ENCODE measurements at regions not wholly inside any gene's neighbourhood (a gene's known extent, or its start where the extent isn't known, plus 50 kb on each side); places are given as distances from the start of the nearest gene placed in this dataset.
A peak's percentile ranks its signal among the peaks of the same experiment; 100 is the strongest.

- H3K36me3 Mint-ChIP-seq (ENCODE audit: low read depth, unreplicated experiment), result no peaks in the 10 kb centered on the region
- H3K4me3 Mint-ChIP-seq (ENCODE audit: unreplicated experiment), result no peak overlapping the region
- H3K9me3 Mint-ChIP-seq (ENCODE audit: unreplicated experiment), result no peaks in the 10 kb centered on the region
- H3K27me3 Mint-ChIP-seq (ENCODE audit: unreplicated experiment), result peaks cover 1% of the 10 kb centered on the region
- DNase-seq (ENCODE audit: low spot score), result no peak
- peaks cover 3% of the 10 kb centered on the region for H3K4me1 Mint-ChIP-seq (ENCODE audit: unreplicated experiment)
- TF ChIP-seq CTCF (IDR thresholded peaks at IDR 0.05; ENCODE audit: unreplicated experiment), result no peak
- no peak overlapping the region for H3K27ac Mint-ChIP-seq (ENCODE audit: unreplicated experiment)
These were observed 119.0 kb upstream of the WDR17 start for GRCh38 chr4:175946472-175947116.

- no peak overlapping the region for H3K4me3 Mint-ChIP-seq (ENCODE audit: unreplicated experiment)
- no peaks in the 10 kb centered on the region for H3K36me3 Mint-ChIP-seq (ENCODE audit: low read depth, unreplicated experiment)
- H3K27ac Mint-ChIP-seq (ENCODE audit: unreplicated experiment), result no peak overlapping the region
- H3K27me3 Mint-ChIP-seq (ENCODE audit: unreplicated experiment), result peaks cover 1% of the 10 kb centered on the region
- DNase-seq (ENCODE audit: low spot score), result no peak
- peaks cover 3% of the 10 kb centered on the region for H3K4me1 Mint-ChIP-seq (ENCODE audit: unreplicated experiment)
- no peaks in the 10 kb centered on the region for H3K9me3 Mint-ChIP-seq (ENCODE audit: unreplicated experiment)
- peak; percentile 97 for TF ChIP-seq CTCF (IDR thresholded peaks at IDR 0.05; ENCODE audit: unreplicated experiment)
These were observed 118.4 kb upstream of the WDR17 start for GRCh38 chr4:175947117-175947722.

- Mint-ChIP-seq H3K9me3 (ENCODE audit: unreplicated experiment) (no peaks in the 10 kb centered on the region), H3K27me3 (ENCODE audit: unreplicated experiment) (no peaks in the 10 kb centered on the region), H3K36me3 (ENCODE audit: low read depth, unreplicated experiment) (no peaks in the 10 kb centered on the region), H3K4me3 (ENCODE audit: unreplicated experiment) (no peak overlapping the region), H3K4me1 (ENCODE audit: unreplicated experiment) (no peaks in the 10 kb centered on the region), H3K27ac (ENCODE audit: unreplicated experiment) (no peak overlapping the region)
- TF ChIP-seq CTCF (IDR thresholded peaks at IDR 0.05; ENCODE audit: unreplicated experiment), result no peak
- DNase-seq (ENCODE audit: low spot score), result no peak
These were observed 113.8 kb upstream of the WDR17 start for GRCh38 chr4:175951794-175952193.

- no peak overlapping the region for H3K4me3 Mint-ChIP-seq (ENCODE audit: unreplicated experiment)
- H3K9me3 Mint-ChIP-seq (ENCODE audit: unreplicated experiment), result no peaks in the 10 kb centered on the region
- H3K4me1 Mint-ChIP-seq (ENCODE audit: unreplicated experiment), result no peaks in the 10 kb centered on the region
- no peak for DNase-seq (ENCODE audit: low spot score)
- no peaks in the 10 kb centered on the region for H3K36me3 Mint-ChIP-seq (ENCODE audit: low read depth, unreplicated experiment)
- H3K27me3 Mint-ChIP-seq (ENCODE audit: unreplicated experiment), result no peaks in the 10 kb centered on the region
- TF ChIP-seq CTCF (IDR thresholded peaks at IDR 0.05; ENCODE audit: unreplicated experiment), result no peak
- H3K27ac Mint-ChIP-seq (ENCODE audit: unreplicated experiment), result no peak overlapping the region
These were observed 112.5 kb upstream of the WDR17 start for GRCh38 chr4:175953116-175953515.

GRCh38 chr4:175953960-175954521 is 111.6 kb upstream of the WDR17 start:
- Mint-ChIP-seq H3K4me1 (ENCODE audit: unreplicated experiment) (no peaks in the 10 kb centered on the region), H3K27ac (ENCODE audit: unreplicated experiment) (no peak overlapping the region), H3K9me3 (ENCODE audit: unreplicated experiment) (no peaks in the 10 kb centered on the region), H3K36me3 (ENCODE audit: low read depth, unreplicated experiment) (no peaks in the 10 kb centered on the region), H3K4me3 (ENCODE audit: unreplicated experiment) (no peak overlapping the region), H3K27me3 (ENCODE audit: unreplicated experiment) (no peaks in the 10 kb centered on the region)
- no peak for DNase-seq (ENCODE audit: low spot score)
- no peak for TF ChIP-seq CTCF (IDR thresholded peaks at IDR 0.05; ENCODE audit: unreplicated experiment)

Data from endothelial cell (in vitro differentiated cells).